K562 (cell line): ENCODE measurements at regions not wholly inside any gene's neighbourhood (a gene's known extent, or its start where the extent isn't known, plus 50 kb on each side); places are given as distances from the start of the nearest gene placed in this dataset.

Experiments
- CBX1 ChIP-seq: sonication (generic); IDR thresholded peaks from 2 replicates; pipeline ENCODE4 v1.6.1; 2016; ENCODE audit warnings: antibody characterized with exemption, low read depth, mild to moderate bottlenecking
- HCFC1 ChIP-seq: IDR thresholded peaks from 2 replicates; pipeline ENCODE4 v1.6.1; 2012; ENCODE audit warnings: low read depth, low read length, improper control_type of control experiment
- SRSF9 ChIP-seq: fragments of 200-400 bp; formaldehyde crosslinking; IDR thresholded peaks from 2 replicates; pipeline ENCODE4 v1.6.1; 2017; ENCODE audit warnings: low read depth, low read length, borderline replicate concordance
- YY1 ChIP-seq, 3 experiments: IDR thresholded peaks; 2 replicates each; pipeline ENCODE4 v1.6.1; 2011; ENCODE audit warnings: low read length in 2 of 3, mild to moderate bottlenecking in 2 of 3, moderate library complexity in 2 of 3, borderline replicate concordance in 1 of 3, control low read depth in 1 of 3, low read depth in 1 of 3; ENCODE audit not compliant: insufficient read depth in 3 of 3, insufficient replicate concordance in 2 of 3, control insufficient read depth in 1 of 3, insufficient read length in 1 of 3; ENCODE audit errors: extremely low read depth in 1 of 3
- TF ChIP-seq, protein P1 (sequence below), 2 experiments: fragments of 450-650 bp; IDR thresholded peaks; 2 replicates each; pipeline ENCODE4 v1.6.1; 2016; ENCODE audit warnings: mild to moderate bottlenecking in 2 of 2, borderline replicate concordance in 1 of 2, low read depth in 1 of 2, moderate library complexity in 1 of 2
- TF ChIP-seq, protein P2 (sequence below): fragments of 450-650 bp; IDR thresholded peaks from 2 replicates; pipeline ENCODE4 v1.6.1; 2018; ENCODE audit not compliant: partially characterized antibody
- TF ChIP-seq, protein P3 (sequence below): fragments of 450-650 bp; formaldehyde crosslinking; IDR thresholded peaks from 2 replicates; pipeline ENCODE4 v1.4.0; 2020; ENCODE audit warnings: mild to moderate bottlenecking, moderate library complexity

DNA sequence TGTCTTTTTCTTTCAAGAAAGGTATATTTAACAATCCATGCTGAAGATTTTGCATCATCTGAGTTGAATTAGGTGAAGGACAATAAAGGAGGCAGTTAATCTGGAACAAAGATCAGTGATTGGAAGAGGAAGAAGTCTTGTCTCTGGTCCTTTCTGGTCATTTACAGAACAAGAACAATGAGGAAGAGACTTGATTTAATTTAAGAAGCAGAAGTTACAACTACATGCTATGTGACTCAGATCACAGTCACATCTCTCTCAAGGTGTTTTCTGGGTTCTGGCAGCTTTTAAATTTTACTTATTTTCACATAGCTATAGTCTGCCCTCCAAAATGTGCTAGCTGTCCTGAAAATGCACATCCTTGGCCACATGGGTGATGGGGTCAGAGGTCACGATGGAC lies 53.5 kb upstream of the DEK start (continued):
- TF ChIP-seq, protein P1, sequence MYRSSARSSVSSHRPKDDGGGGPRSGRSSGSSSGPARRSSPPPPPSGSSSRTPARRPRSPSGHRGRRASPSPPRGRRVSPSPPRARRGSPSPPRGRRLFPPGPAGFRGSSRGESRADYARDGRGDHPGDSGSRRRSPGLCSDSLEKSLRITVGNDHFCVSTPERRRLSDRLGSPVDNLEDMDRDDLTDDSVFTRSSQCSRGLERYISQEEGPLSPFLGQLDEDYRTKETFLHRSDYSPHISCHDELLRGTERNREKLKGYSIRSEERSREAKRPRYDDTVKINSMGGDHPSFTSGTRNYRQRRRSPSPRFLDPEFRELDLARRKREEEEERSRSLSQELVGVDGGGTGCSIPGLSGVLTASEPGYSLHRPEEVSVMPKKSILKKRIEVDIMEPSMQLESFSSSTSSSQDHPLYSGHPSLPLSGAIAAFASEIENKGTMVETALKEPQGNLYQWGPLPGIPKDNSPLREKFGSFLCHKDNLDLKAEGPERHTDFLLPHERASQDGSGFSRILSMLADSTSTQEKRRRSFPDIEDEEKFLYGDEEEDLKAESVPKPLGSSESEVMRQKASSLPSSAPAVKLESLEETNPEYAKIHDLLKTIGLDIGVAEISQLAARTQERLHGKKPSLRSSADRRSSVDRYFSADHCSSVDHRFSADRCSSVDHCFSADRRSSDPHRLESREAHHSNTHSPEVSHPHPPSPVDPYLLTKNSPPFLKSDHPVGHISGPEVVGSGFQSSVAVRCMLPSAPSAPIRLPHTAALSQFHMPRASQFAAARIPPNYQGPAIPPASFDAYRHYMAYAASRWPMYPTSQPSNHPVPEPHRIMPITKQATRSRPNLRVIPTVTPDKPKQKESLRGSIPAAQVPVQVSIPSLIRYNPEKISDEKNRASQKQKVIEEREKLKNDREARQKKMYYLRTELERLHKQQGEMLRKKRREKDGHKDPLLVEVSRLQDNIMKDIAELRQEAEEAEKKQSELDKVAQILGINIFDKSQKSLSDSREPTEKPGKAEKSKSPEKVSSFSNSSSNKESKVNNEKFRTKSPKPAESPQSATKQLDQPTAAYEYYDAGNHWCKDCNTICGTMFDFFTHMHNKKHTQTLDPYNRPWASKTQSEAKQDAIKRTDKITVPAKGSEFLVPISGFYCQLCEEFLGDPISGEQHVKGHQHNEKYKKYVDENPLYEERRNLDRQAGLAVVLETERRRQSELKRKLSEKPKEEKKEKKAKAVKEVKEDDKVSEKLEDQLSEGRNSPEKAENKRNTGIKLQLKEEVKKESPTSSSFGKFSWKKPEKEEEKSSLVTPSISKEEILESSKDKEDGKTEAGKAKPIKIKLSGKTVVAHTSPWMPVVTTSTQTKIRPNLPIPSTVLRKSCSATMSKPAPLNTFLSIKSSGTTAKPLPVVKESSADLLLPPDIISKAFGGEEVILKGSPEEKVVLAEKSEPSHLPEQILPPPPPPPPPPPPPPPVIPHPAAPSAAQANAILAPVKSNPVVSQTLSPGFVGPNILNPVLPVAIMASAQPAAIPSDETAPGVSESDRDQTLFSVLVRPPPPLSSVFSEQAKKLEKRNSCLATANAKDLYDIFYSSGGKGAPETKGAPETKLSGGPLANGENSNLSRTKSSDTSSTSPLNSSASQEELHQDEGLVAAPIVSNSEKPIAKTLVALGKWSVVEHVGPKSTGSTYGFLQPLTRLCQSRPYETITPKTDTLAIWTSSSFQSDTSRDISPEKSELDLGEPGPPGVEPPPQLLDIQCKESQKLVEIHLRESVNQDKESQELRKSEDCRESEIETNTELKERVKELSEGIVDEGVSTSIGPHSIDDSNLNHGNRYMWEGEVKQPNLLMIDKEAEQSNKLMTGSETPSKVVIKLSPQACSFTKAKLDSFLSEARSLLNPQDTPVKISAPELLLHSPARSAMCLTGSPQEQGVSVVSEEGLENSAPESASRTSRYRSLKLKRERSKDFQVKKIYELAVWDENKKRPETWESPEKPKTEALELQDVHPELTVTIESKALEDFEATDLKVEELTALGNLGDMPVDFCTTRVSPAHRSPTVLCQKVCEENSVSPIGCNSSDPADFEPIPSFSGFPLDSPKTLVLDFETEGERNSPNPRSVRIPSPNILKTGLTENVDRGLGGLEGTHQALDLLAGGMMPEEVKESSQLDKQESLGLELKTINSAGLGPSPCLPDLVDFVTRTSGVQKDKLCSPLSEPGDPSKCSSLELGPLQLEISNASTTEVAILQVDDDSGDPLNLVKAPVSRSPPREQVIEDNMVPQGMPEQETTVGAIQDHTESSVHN (IDR thresholded peaks at IDR 0.05; ENCODE audit: borderline replicate concordance in 1 of 2, low read depth in 1 of 2) = no peak
- TF ChIP-seq, protein P2, sequence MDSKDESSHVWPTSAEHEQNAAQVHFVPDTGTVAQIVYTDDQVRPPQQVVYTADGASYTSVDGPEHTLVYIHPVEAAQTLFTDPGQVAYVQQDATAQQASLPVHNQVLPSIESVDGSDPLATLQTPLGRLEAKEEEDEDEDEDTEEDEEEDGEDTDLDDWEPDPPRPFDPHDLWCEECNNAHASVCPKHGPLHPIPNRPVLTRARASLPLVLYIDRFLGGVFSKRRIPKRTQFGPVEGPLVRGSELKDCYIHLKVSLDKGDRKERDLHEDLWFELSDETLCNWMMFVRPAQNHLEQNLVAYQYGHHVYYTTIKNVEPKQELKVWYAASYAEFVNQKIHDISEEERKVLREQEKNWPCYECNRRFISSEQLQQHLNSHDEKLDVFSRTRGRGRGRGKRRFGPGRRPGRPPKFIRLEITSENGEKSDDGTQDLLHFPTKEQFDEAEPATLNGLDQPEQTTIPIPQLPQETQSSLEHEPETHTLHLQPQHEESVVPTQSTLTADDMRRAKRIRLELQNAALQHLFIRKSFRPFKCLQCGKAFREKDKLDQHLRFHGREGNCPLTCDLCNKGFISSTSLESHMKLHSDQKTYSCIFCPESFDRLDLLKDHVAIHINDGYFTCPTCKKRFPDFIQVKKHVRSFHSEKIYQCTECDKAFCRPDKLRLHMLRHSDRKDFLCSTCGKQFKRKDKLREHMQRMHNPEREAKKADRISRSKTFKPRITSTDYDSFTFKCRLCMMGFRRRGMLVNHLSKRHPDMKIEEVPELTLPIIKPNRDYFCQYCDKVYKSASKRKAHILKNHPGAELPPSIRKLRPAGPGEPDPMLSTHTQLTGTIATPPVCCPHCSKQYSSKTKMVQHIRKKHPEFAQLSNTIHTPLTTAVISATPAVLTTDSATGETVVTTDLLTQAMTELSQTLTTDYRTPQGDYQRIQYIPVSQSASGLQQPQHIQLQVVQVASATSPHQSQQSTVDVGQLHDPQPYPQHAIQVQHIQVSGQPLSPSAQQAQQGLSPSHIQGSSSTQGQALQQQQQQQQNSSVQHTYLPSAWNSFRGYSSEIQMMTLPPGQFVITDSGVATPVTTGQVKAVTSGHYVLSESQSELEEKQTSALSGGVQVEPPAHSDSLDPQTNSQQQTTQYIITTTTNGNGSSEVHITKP = no peak
- TF ChIP-seq HCFC1 = no peak
- no peak for TF ChIP-seq CBX1
- no peak for TF ChIP-seq SRSF9
- TF ChIP-seq YY1 (IDR thresholded peaks at IDR 0.05; ENCODE audit: borderline replicate concordance in 1 of 3, control insufficient read depth in 1 of 3, extremely low read depth in 1 of 3, insufficient read depth in 3 of 3, insufficient read length in 1 of 3, insufficient replicate concordance in 2 of 3, low read depth in 1 of 3, low read length in 2 of 3) = no peak
- TF ChIP-seq, protein P3, sequence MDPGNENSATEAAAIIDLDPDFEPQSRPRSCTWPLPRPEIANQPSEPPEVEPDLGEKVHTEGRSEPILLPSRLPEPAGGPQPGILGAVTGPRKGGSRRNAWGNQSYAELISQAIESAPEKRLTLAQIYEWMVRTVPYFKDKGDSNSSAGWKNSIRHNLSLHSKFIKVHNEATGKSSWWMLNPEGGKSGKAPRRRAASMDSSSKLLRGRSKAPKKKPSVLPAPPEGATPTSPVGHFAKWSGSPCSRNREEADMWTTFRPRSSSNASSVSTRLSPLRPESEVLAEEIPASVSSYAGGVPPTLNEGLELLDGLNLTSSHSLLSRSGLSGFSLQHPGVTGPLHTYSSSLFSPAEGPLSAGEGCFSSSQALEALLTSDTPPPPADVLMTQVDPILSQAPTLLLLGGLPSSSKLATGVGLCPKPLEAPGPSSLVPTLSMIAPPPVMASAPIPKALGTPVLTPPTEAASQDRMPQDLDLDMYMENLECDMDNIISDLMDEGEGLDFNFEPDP = no peak
